DMS153 (cell line): ENCODE measurements at regions not wholly inside any gene's neighbourhood (a gene's known extent, or its start where the extent isn't known, plus 50 kb on each side); places are given as distances from the start of the nearest gene placed in this dataset.

Experiments used
- DNase-seq: peaks from one replicate; lab custom pipeline; 2025; lab: John Stamatoyannopoulos, UW

DNA sequence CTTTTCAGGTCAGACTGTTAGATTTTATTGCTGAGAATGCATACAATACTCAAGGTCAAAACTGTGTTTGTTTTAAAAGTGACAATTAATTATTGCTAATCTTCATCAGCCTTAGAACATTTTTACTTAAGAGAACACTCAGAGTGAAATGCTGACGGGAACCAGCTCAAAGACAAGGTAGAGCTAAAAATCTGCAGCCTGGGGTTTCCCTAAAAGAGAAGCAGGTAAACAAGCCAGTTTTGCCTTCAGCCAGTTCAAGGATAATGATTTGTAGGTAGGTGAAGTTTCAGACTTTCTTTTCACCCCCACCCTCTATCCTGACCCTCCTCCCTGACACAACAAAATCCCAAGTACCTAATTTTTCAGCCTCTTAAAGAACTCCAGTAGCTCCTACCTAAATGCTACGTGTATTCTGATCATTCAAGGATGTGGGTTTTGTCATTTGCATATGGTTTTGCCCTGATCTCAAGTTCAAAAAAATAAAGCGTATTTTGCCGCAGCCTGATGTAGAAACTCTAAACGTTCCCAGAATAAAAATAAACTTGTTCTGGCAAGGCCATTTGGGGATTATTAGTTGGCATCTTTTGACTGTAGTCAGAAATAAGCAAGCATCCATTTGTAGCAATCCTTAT is 407.2 kb downstream of the EFNA5 start:
- DNase-seq, result no peak

DNA sequence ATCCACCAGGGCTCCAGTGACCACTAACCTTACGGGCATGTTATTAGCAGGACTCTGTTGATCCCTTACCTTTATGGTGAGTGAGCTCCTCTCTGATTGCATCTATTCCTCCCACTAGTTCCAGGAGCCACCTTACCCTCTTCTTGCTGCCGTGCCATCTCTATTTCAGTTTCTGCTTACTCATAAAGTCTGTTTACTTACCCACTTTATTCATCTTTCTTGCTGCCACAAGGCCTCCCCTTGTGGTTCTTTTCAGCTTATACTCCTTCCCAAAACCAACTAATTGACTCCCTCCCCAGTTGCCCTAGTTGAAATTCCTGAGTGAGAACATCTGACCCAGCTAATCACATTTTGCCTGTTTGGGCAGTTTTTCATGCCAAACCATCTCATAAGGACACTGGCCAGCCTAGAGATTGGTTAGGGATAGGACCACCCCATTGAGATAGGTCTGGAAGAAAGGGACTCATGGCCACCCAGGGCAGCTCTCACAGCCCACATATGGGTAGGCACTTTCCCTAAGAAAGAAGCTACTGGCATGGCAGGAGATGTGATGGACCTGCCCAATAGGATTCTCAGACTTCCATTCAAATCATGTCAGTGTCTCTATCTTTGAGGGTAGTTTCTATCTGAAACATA is 412.7 kb downstream of the EFNA5 start:
- DNase-seq, result no peak

DNA sequence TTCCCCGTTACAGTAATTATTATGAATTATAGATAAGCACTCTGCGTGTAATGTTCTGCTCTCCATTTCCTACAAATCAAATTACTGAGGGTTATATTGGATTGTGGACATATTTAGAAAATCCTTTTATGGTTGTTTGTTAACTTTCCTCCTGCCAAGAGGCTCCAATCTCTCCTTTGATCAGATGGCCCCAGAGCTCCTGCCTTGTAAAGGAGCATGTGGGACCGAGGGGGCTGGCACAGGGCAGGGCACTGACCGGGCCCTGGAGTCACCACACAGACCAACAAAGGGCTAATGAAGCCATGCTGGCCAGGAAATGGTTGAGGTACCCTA is 415.9 kb downstream of the EFNA5 start:
- no peak for DNase-seq

DNA sequence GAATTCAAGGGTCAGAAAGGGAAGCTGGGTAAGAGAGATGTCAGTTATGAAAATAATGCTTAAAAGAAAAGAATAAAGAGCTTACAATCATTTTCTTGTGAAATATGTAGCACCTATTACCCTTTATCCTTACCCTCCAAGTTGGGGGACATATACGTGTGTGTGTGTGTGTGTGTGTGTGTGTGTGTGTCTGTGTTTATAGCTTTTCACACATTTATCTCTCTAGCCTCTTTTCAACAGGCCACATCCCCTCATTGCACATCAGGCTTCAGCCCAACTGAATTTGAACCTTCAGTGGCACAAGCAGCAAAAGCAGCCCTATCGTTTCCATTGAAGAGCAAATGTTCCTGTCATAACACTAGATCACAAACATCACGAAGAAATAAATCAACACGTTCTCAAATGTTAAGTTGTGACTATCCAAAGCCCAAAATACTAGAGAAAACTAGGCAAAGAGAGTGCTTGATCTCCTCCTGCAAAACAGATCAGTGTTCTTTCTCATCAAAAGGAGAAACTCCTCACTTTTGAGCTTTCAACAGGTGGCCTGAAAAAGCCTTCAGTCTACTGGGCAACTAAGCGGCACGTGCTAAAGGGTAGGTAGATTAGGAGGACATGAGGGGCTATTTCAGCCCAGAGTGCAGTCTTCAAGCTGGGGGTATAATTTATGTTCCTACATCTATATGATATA is 416.4 kb downstream of the EFNA5 start:
- no peak for DNase-seq

DNA sequence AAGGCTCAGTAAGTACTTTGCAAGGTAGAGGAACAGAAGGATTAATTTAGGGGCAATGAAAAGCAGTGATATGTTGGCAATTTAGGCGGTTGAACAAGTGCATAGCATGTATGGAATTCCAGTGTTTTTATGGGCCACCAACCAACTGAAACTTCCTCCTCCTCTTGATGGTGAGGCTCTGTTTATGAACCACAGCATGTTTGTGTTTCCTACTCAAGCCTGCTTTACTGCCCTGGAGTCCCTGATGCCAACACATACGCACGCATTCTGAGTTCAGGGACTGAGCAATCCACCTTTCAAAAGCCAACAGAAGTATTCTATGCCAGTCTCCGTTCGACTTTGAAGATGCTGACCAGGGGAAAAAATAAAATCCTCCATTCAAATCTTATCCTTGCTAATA is 417.5 kb downstream of the EFNA5 start:
- peak; percentile 44 for DNase-seq

DNA sequence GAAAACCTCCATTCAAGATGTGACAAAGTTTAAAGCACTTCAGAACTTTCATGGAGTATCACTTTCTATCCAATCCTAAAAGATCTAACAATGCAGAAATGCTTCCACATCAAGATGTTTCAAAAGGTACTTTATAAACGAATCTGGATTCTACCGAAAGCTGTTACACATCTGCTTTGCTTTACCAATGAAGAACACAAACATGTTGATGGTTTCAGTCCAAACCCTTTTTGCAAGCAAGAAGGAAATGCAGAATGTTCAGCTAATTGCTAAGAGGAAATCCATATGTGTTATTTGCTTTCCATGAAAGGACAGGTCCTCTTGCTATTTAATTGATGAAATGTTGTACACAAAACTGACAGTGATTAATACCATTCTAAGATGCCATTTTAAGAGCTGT is 419.6 kb downstream of the EFNA5 start:
- peak; percentile 68 for DNase-seq

DNA sequence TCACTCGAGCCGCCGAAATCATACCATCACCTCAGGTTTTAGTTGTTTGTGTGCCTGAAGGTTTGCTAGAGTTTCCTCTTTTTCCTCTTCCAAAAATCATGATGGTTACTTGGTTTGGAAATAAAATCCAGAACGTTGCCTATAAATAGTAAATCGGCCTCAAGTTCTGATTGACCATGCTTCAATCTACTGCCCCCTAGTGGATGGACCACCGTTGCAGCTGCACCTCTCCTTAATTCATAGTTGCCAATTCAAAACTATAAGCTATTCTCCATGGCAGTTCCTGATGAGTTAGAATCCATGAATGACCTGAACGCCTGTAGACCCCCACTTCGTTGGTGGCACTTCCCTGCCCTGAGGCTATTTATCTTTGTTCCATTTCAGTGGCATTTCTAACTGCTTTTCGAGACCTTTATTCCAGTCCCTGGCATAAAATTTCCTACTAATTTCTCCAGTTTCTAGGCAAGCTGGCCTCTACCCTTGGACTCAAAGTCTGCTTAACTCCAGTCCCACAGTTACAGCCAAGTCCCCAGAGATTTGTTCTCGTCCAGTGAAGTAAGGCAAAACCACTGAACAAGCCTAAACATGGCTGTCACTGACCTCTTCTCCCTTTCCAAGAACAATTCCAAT is 422.6 kb downstream of the EFNA5 start:
- DNase-seq, result peak; percentile 1

DNA sequence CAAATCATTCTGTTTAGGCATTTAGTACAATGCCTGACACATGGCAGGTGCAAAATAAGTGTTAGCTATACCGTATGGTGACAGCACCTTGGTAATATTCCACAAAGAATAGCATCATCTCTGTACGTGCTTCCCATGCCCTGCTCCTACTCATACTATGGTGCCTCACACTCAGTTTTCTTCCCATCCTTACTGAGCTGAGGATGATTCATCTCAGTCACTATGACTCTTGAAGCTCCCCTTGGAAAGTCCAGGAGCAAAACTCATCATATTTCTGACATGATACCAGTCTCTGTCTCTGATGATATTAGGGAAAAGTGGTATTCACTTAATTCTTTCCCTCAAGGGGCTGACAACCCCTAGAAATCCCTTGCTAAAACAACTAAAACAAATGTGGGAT is 423.3 kb downstream of the EFNA5 start:
- no peak for DNase-seq

DNA sequence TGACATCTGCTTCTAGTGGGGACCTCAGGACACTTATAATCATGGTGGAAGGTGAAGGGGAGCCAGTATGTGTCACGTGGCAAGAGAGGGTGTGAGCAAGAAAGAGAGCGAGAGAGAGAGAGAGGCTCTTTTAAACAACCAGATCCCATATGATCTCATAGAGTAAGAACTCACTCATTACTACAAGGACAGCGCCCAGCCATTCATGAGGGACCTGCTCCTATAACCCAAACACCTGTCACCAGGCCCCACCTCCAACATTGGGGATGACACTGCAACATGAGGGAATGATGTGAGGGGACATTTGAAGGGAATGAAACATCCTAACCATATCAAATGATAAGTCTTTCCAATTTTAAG is 427.5 kb downstream of the EFNA5 start:
- DNase-seq, result no peak

DNA sequence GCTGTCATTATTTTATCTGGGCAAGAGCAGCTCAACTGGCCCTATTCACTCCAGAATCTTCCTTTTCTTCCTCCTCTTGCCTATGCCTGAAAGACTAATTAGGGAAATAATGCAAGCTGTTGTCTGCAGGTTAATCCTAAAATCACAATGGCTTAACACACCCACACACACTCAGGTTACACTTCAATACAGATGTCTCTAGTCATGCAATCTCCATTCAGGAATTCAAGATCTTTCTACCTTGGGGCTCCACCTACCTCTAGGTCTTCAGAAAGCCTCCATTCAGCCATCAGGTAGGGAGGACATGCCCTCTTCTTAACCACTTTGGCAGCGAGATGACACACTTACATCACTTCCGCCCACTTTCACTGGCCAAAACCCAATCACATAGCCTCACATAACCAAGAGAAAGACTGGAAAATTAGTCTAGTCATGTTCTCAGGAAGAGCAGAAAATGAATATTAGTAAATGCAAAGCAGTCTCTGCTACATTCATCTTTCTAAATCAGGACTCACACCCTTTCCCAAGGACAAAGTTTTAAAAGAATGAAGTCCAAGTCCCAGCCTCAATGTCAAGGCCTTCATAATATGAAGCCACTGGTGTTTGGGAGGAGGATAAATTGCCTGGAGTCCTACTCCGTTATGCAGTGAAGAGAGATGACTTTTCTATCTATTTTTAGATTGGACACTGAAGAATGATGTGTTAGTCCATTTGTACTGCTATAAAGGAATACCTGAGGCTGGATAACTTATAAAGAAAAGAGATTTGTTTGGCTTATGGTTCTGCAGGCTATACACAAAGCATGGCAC is 428.1 kb downstream of the EFNA5 start:
- no peak for DNase-seq

DNA sequence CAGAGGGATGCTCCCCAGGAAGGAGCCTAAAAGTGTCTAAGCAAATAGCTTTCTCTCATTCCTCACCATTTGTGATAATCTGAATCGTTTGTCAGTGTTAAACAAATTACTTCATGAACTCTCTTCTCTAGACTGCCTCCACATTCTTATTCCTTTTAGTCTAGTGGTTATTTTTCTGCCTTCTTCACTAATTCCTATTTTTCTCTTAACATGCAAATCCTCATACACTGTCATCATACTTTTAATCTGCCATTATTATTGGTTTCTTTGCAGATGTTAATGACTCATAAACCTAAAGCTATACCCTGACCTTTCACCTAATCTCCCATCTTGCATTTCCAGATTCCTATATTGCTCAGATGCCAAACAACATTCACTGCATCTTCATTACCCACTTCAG is 428.9 kb downstream of the EFNA5 start:
- no peak for DNase-seq

DNA sequence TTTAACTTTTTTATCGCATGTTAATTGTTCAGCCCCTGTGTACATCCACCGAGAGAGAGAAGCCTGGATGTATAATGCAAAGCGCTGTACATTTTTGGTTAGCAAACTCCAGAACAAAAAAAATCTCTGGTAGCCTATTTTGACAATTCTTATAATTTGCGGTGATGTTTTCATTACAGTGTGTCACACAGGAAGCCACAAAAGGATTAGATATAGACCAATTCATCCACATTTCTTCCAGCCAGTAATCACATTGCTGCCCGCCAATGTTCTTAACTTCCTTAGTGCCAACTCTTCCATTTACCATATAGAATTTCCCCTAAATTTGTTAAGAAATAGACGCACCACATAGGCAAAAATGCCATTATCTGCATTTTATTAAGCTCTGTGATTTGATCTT is 435.6 kb downstream of the EFNA5 start:
- DNase-seq, result no peak

DNA sequence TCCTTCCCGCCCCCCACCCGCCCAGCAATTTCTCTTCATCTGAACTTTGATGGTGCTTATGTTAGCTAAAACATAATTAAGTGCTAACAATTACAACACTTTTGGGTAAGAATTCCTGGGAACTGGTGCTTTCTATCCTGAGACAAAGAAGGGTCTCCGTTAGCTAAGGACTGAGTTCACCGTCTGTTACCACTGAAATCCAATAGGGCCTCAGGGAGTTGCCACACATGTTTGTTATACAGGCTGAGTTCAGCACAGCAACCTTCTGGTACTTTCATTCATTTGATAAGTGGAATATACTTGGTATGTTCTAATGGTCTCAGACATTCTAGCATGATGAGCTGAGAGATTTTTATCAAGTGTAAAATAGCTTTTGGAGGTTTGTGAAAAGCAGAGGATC is 437.9 kb downstream of the EFNA5 start:
- no peak for DNase-seq

DNA sequence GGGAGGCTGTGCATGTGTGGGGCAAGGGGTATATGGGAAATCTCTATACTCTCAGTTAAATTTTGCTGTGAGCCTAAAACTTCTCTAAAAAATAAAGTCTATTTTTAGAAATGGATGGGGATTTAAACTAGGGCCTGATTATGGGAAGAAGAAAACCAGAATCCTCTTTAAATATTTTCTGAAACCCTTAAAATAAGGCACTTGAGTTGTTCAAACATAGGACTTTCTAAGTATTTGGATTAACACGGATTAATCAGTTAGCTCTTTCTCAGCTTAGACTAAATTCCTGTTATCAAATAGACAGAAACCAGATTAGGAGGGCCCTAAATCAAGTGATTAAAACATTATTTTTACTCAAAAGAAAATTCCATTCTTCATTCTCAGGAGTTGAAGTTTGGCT is 438.4 kb downstream of the EFNA5 start:
- no peak for DNase-seq

DNA sequence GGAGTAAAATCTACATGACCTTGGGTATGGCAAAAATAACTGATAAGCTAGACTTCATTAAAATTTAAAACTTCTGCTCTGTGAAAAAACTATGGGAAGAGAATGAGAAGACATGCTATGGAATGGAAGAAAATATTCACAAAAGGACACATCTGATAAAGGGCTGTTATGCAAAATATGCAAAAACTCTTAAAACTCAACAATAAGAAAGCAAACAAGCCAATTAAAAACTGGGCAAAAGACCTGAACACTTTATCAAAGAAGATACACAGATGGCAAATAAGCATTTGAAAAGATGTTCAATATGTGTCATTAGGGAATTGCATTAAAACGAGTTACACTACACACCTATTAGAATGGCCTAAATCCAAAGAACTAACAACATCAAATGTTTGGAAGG is 439.5 kb downstream of the EFNA5 start:
- no peak for DNase-seq

DNA sequence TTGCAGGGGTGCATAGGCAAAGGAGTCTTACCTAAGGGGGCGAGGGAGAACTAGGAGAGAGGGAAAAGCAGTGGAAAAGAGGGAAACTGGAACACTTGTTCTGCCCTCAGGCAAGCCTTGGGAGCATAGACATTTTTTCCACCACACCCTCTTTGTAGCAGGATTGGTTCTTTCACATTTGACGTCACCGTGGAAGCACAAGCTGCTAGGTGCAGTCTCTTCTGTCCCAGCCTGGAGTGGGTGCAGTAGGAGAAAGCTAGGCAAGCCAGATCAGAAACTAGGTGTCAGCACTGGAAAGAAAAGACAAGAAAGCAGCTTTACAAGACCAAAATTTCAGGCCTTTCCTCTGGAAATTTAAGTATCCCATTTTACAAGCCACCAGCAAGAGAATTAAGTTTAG is 440.4 kb downstream of the EFNA5 start:
- no peak for DNase-seq

DNA sequence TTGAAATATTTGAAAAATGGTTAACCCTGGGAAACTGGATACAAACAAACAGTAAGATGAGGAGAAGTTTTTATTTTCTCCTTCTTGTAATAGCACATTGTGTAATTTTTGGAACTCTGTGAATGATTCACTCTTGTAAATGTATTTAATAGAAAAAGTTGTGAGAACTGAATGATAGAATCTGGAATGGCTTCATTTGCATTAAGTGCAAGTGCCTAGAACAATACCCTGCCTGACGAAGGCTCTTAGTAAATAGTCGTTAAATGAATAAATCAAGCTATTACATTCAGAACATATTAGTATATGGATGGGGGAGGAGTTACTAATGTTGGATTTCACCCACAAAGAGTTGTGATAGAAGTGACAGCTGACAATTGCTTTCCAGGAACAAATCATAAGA is 442.5 kb downstream of the EFNA5 start:
- no peak for DNase-seq

DNA sequence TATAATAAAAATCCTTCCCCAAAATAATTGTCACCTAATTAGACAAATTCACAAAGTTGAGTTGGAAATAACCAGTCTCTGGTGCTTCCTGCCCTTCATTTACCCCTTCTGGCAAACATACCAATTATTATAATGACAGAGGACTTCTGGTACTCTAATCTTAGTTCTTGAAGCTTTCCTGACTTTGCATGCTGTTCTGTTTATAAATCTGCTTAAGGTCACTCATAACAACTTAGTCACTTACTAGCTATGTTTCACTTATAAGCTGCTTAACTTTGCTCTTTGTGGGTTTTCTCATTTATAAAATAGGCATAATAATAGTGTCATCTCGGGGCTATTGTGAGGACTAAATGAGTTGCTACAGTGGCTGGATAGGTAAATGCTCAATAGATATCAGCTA is 446.5 kb downstream of the EFNA5 start:
- no peak for DNase-seq

DNA sequence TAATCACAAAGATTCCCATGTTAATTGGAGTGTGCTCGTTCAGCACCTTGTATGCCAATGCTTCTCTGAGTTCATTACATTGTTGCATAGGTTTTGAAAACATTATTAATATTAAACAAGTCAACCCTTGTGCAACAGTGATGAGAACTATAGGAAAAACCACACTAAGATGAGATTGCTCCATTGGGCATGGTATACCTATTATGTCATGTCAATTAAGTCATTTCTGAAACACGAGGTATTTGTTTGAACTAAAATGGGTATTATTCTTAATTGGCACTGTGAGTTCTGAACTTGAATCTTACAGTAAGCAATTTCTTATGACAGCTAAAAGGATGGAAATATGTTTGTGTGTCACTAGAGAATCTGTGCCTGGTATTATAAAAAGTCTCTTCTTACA is 447.7 kb downstream of the EFNA5 start:
- no peak for DNase-seq

DNA sequence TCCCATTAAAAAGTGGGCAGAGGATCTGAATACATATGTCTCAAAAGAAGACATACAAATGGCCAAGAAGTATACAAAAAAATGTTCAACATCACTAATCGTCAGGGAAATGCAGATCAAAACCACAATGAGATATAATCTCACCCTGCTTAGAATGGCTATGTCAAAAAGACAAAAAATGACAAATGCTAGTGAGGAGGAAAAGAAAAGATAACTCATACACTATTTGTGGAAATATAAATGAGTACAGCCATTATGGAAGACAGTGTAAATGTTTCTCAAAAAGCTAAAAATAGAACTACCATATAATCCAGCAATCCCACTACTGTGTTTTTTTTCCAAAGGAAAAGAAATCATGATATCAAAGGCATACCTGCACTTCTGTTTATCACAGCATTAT is 450.7 kb downstream of the EFNA5 start:
- no peak for DNase-seq

DNA sequence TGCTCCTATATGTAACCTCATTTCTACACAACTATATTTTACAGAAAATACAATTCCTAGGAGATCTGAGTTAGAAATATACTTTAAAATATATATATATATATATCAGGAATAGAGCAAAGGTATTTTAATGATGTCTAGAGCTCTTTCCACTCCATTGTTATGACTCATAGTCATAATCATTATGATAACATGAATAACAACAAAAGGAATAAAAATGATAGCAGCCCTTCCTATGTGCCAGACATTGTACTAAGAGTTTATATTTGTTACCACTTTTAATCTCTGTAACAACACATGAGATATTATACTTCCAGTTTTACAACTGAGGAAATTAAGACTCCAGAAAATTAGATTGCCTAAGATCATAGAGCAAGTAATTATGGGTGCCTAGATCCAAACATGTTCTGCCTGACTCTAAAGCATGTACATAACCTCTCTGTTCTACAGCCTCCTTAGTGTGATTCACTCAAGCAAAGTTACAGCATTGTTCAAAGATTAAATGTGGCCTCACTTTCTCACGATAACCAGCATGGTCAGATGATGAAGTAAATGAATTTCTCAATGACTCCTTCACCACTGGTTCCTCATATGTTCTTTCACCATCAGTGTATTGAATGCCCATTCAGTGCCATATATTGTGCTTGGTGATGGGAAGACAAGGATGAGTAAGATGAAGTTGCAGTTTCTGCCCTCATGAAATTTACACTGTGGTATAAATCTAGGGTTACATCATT is 452.1 kb downstream of the EFNA5 start:
- DNase-seq, result no peak

DNA sequence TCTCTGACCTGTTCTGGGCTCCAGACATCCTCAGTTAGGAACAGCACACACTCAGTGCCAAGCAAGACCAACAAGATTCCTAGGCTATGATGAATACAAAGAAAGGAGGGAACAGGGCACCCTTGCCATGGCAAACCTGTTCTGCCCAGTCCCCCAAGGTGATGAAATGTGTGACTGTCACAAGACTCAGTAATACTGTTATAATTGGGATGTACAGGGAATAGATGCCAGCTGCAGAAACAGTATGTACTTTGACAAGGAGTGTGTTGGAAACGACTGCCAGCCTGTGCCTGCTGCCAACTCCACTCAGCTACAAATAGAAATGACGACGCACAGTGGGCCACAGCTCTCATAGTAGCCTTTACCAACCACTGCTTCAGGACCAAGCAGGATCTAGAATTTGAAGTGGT is 453.0 kb downstream of the EFNA5 start:
- no peak for DNase-seq
